ENCODE measurements at regions not wholly inside any gene's neighbourhood (a gene's known extent, or its start where the extent isn't known, plus 50 kb on each side); places are given as distances from the start of the nearest gene placed in this dataset.

- DNase-seq = no peak
Observed at GRCh38 chr5:60232036-60232795, 338.7 kb upstream of the PDE4D start.

GRCh38 chr5:60230456-60230855 is 336.9 kb upstream of the PDE4D start:
- no peak for DNase-seq

GRCh38 chr5:60229691-60230185 is 336.2 kb upstream of the PDE4D start:
- DNase-seq = no peak

GRCh38 chr5:60228676-60229075 is 335.1 kb upstream of the PDE4D start:
- no peak for DNase-seq

- no peak for DNase-seq
Observed at GRCh38 chr5:60226128-60226527, 332.6 kb upstream of the PDE4D start.

GRCh38 chr5:60223342-60223741 is 329.8 kb upstream of the PDE4D start:
- no peak for DNase-seq

GRCh38 chr5:60219921-60220320 is 326.4 kb upstream of the PDE4D start:
- no peak for DNase-seq

- DNase-seq = no peak
Observed at GRCh38 chr5:60210810-60211209, 317.3 kb upstream of the PDE4D start.

- DNase-seq = no peak
Observed at GRCh38 chr5:60209146-60209840, 315.8 kb upstream of the PDE4D start.

GRCh38 chr5:60208716-60209115 is 315.2 kb upstream of the PDE4D start:
- DNase-seq = no peak

GRCh38 chr5:60207040-60207439 is 313.5 kb upstream of the PDE4D start:
- peak; percentile 1 for DNase-seq

- no peak for DNase-seq
Observed at GRCh38 chr5:60206234-60206633, 312.7 kb upstream of the PDE4D start.

- no peak for DNase-seq
Observed at GRCh38 chr5:60205071-60205470, 311.5 kb upstream of the PDE4D start.

GRCh38 chr5:60196385-60197113 is 303.0 kb upstream of the PDE4D start:
- no peak for DNase-seq

- DNase-seq = no peak
Observed at GRCh38 chr5:60195551-60195950, 302.0 kb upstream of the PDE4D start.

- DNase-seq = no peak
Observed at GRCh38 chr5:60195083-60195482, 301.6 kb upstream of the PDE4D start.

GRCh38 chr5:60185231-60186099 is 291.9 kb upstream of the PDE4D start:
- no peak for DNase-seq

- DNase-seq = no peak
Observed at GRCh38 chr5:60184606-60185005, 291.1 kb upstream of the PDE4D start.

- DNase-seq = no peak
Observed at GRCh38 chr5:60183881-60184280, 290.4 kb upstream of the PDE4D start.

- no peak for DNase-seq
Observed at GRCh38 chr5:60178101-60178500, 284.6 kb upstream of the PDE4D start.

- no peak for DNase-seq
Observed at GRCh38 chr5:60177596-60177995, 284.1 kb upstream of the PDE4D start.

- DNase-seq = no peak
Observed at GRCh38 chr5:60173667-60174066, 280.1 kb upstream of the PDE4D start.

- no peak for DNase-seq
Observed at GRCh38 chr5:60163762-60164161, 270.2 kb upstream of the PDE4D start.
